Hepatocyte (in vitro differentiated cells): ENCODE measurements at regions not wholly inside any gene's neighbourhood (a gene's known extent, or its start where the extent isn't known, plus 50 kb on each side); places are given as distances from the start of the nearest gene placed in this dataset.

Experiments
- DNase-seq: peaks from one replicate; pipeline ENCODE4 v3.0.0-alpha.2; 2016; ENCODE audit warnings: low spot score
- H2AFZ ChIP-seq: fragments of 200-600 bp; sonication (generic); 2 replicates; pipeline ENCODE4 v1.6.0; 2016; ENCODE audit warnings: antibody characterized with exemption, mild to moderate bottlenecking
- H3K27ac ChIP-seq: fragments of 200-600 bp; sonication (generic); 2 replicates; pipeline ENCODE4 v1.5.1; 2016; ENCODE audit warnings: mild to moderate bottlenecking
- H3K27me3 ChIP-seq: fragments of 200-600 bp; sonication (generic); 2 replicates; pipeline ENCODE4 v1.6.1; 2016
- H3K36me3 ChIP-seq: fragments of 200-600 bp; sonication (generic); replicated peaks from 2 replicates; pipeline ENCODE4 v1.5.1; 2016; ENCODE audit warnings: low read depth; ENCODE audit not compliant: insufficient read depth
- H3K4me1 ChIP-seq: fragments of 200-600 bp; sonication (generic); 2 replicates; pipeline ENCODE4 v1.5.1; 2016; ENCODE audit warnings: mild to moderate bottlenecking, moderate library complexity; ENCODE audit not compliant: insufficient read depth
- H3K4me2 ChIP-seq: fragments of 200-600 bp; sonication (generic); 2 replicates; pipeline ENCODE4 v1.6.0; 2016
- H3K4me3 ChIP-seq: fragments of 200-600 bp; sonication (generic); 2 replicates; pipeline ENCODE4 v1.5.1; 2016; ENCODE audit warnings: mild to moderate bottlenecking
- H3K79me2 ChIP-seq: fragments of 200-600 bp; sonication (generic); 2 replicates; pipeline ENCODE4 v1.6.0; 2017; ENCODE audit warnings: mild to moderate bottlenecking
- H3K9me2 ChIP-seq: fragments of 200-600 bp; sonication (generic); replicated peaks from 2 replicates; pipeline ENCODE4 v1.6.0; 2017; ENCODE audit warnings: mild to moderate bottlenecking; ENCODE audit not compliant: insufficient read depth
- H3K9me3 ChIP-seq: fragments of 200-600 bp; sonication (generic); 2 replicates; pipeline ENCODE4 v1.5.1; 2016; ENCODE audit warnings: low read depth, mild to moderate bottlenecking
- H4K20me1 ChIP-seq: fragments of 200-600 bp; sonication (generic); 2 replicates; pipeline ENCODE4 v1.6.0; 2016; ENCODE audit warnings: mild to moderate bottlenecking; ENCODE audit not compliant: insufficient read depth, poor library complexity, severe bottlenecking
- EZH2 ChIP-seq: fragments of 200-600 bp; sonication (generic); IDR thresholded peaks from 2 replicates; pipeline ENCODE4 v1.6.1; 2016; ENCODE audit warnings: antibody characterized with exemption, mild to moderate bottlenecking, borderline replicate concordance
- EZH2phosphoT487 ChIP-seq: fragments of 200-600 bp; sonication (generic); IDR thresholded peaks from one replicate; pipeline ENCODE4 v1.6.1; 2018; ENCODE audit warnings: antibody characterized with exemption, mild to moderate bottlenecking, low read depth, moderate library complexity; ENCODE audit not compliant: unreplicated experiment, severe bottlenecking
- WGBS: methylation state at CpG from one replicate; pipeline ENCODE4 v1.1.6; 2016; ENCODE audit warnings: low lambda C conversion rate; ENCODE audit errors: missing lambda C conversion rate; 5-methylcytosine and 5-hydroxymethylcytosine counted together
- TF ChIP-seq, protein P1 (sequence below): fragments of 200-600 bp; sonication (generic); IDR thresholded peaks from 2 replicates; pipeline ENCODE4 v1.5.1; 2016; ENCODE audit warnings: antibody characterized with exemption, mild to moderate bottlenecking; ENCODE audit not compliant: poor library complexity

- Histone ChIP-seq H3K9me3 (no peaks in the 10 kb centered on the region), H2AFZ (no peak overlapping the region), H3K36me3 (no peaks in the 10 kb centered on the region), H3K27ac (no peak overlapping the region), H3K79me2 (no peaks in the 10 kb centered on the region), H3K4me3 (no peak overlapping the region), H3K9me2 (no peaks in the 10 kb centered on the region), H3K4me1 (no peaks in the 10 kb centered on the region), H4K20me1 (no peaks in the 10 kb centered on the region), H3K27me3 (no peaks in the 10 kb centered on the region), H3K4me2 (no peak overlapping the region)
- TF ChIP-seq, protein P1, sequence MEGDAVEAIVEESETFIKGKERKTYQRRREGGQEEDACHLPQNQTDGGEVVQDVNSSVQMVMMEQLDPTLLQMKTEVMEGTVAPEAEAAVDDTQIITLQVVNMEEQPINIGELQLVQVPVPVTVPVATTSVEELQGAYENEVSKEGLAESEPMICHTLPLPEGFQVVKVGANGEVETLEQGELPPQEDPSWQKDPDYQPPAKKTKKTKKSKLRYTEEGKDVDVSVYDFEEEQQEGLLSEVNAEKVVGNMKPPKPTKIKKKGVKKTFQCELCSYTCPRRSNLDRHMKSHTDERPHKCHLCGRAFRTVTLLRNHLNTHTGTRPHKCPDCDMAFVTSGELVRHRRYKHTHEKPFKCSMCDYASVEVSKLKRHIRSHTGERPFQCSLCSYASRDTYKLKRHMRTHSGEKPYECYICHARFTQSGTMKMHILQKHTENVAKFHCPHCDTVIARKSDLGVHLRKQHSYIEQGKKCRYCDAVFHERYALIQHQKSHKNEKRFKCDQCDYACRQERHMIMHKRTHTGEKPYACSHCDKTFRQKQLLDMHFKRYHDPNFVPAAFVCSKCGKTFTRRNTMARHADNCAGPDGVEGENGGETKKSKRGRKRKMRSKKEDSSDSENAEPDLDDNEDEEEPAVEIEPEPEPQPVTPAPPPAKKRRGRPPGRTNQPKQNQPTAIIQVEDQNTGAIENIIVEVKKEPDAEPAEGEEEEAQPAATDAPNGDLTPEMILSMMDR, result no peak
- TF ChIP-seq EZH2phosphoT487 (no peak), EZH2 (no peak)
- DNase-seq, result no peak
- WGBS, result 75% methylated on average over 2 of the region's 2 CpGs
Measured at GRCh38 chr2:146259816-146260215, 1585.0 kb upstream of the ACVR2A start.

DNA sequence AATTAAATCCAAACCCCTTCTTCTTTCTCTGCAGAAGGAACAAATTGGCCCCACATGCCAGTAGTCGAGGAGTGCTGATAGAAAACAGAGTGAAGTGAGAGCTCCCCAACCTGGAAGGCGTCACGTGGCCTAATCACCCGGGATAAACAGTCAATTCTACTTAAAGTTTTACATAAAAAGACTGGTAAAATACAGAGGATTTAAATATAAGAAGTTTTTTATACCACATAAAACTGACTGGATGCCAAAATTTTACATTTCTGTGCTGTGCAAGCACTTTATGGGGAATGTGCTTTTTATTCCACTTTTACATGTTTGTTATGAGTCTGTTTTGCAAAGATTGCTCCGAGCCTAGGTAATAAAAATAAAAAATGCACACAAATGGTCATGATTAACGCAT, 1586.8 kb upstream of the ACVR2A start:
- Histone ChIP-seq H3K4me1 (no peaks in the 10 kb centered on the region), H3K4me3 (no peak overlapping the region), H3K27me3 (no peaks in the 10 kb centered on the region), H4K20me1 (no peaks in the 10 kb centered on the region), H3K79me2 (no peaks in the 10 kb centered on the region), H3K9me3 (no peaks in the 10 kb centered on the region), H3K9me2 (no peaks in the 10 kb centered on the region), H3K4me2 (no peak overlapping the region), H2AFZ (no peak overlapping the region), H3K27ac (no peak overlapping the region), H3K36me3 (no peaks in the 10 kb centered on the region)
- TF ChIP-seq EZH2phosphoT487 (no peak), EZH2 (no peak)
- TF ChIP-seq, protein P1, result no peak
- 54% methylated on average over 6 of the region's 6 CpGs for WGBS
- DNase-seq, result no peak

DNA sequence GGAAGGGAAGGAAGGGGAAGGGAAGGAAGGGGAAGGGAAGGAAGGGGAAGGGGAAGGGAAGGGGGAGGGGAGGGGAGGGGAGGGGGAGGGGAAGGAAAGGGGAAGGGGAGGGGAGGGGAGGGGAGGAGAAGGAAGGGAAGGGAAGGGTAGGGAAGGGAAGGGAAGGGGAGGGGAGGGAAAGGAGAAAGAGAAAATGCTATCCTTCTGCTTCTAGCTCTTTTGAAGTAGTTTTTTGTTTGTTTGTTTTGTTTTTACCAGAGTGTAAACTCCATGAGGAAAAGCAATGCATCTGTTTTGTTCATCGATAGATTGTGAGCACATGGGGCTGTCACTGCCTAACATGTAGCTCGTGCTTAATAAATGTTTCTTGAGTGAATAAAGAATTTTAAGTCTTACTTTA, 1592.7 kb upstream of the ACVR2A start:
- Histone ChIP-seq H3K4me2 (no peak overlapping the region), H3K9me2 (no peaks in the 10 kb centered on the region), H3K4me3 (no peak overlapping the region), H3K27me3 (no peaks in the 10 kb centered on the region), H3K79me2 (no peaks in the 10 kb centered on the region), H3K9me3 (no peaks in the 10 kb centered on the region), H4K20me1 (no peaks in the 10 kb centered on the region), H2AFZ (no peak overlapping the region), H3K36me3 (no peaks in the 10 kb centered on the region), H3K27ac (no peak overlapping the region), H3K4me1 (no peaks in the 10 kb centered on the region)
- no peak for DNase-seq
- TF ChIP-seq EZH2phosphoT487, result no peak
- TF ChIP-seq EZH2, result no peak
- TF ChIP-seq, protein P1, result no peak
- WGBS, result 94% methylated on average over 2 of the region's 2 CpGs

- Histone ChIP-seq H3K36me3 (no peaks in the 10 kb centered on the region), H3K4me3 (no peak overlapping the region), H3K79me2 (no peaks in the 10 kb centered on the region), H3K4me1 (no peaks in the 10 kb centered on the region), H3K9me3 (no peaks in the 10 kb centered on the region), H3K27me3 (no peaks in the 10 kb centered on the region), H3K9me2 (no peaks in the 10 kb centered on the region), H4K20me1 (no peaks in the 10 kb centered on the region), H3K4me2 (no peak overlapping the region), H2AFZ (no peak overlapping the region), H3K27ac (no peak overlapping the region)
- DNase-seq, result no peak
- TF ChIP-seq, protein P1, result no peak
- TF ChIP-seq EZH2phosphoT487, result no peak
- no peak for TF ChIP-seq EZH2
- WGBS, result 51% methylated on average over 3 of the region's 3 CpGs
Measured at GRCh38 chr2:146251328-146251727, 1593.5 kb upstream of the ACVR2A start.
